RWPE2 (cell line): ENCODE measurements at regions not wholly inside any gene's neighbourhood (a gene's known extent, or its start where the extent isn't known, plus 50 kb on each side); places are given as distances from the start of the nearest gene placed in this dataset.

Source experiments
- ATAC-seq: fragments of 200-7000 bp; cut with Tn5 transposase; 3 replicates; pipeline ENCODE4 v1.9.1; 2021; ENCODE audit warnings: low read depth
- DNase-seq: peaks from one replicate; pipeline ENCODE4 v3.0.0-alpha.2; 2020; ENCODE audit warnings: low spot score
- H3K27ac ChIP-seq: fragments of 450-650 bp; 2 replicates; pipeline ENCODE4 v1.5.1; 2017; ENCODE audit warnings: mild to moderate bottlenecking; ENCODE audit not compliant: poor library complexity, severe bottlenecking
- H3K27me3 ChIP-seq: fragments of 250-450 bp; sonication (Bioruptor Pico); 2 replicates; pipeline ENCODE4 v1.5.1; 2021; ENCODE audit warnings: mild to moderate bottlenecking, moderate library complexity; ENCODE audit not compliant: insufficient read depth, poor library complexity, severe bottlenecking
- H3K36me3 ChIP-seq: fragments of 250-450 bp; sonication (Bioruptor Pico); 2 replicates; pipeline ENCODE4 v1.5.1; 2020; ENCODE audit warnings: low read depth, mild to moderate bottlenecking, moderate library complexity
- H3K4me1 ChIP-seq: fragments of 250-450 bp; sonication (Bioruptor Pico); 2 replicates; pipeline ENCODE4 v1.5.1; 2021; ENCODE audit warnings: mild to moderate bottlenecking, moderate library complexity; ENCODE audit not compliant: insufficient read depth, poor library complexity, severe bottlenecking
- H3K4me3 ChIP-seq: fragments of 250-450 bp; sonication (Bioruptor Pico); 2 replicates; pipeline ENCODE4 v1.5.1; 2021; ENCODE audit warnings: mild to moderate bottlenecking, moderate library complexity; ENCODE audit not compliant: severe bottlenecking
- H3K9me3 ChIP-seq: fragments of 250-450 bp; sonication (Bioruptor Pico); 2 replicates; pipeline ENCODE4 v1.5.1; 2021; ENCODE audit warnings: mild to moderate bottlenecking, moderate library complexity; ENCODE audit not compliant: severe bottlenecking
- CTCF ChIP-seq: fragments of 450-650 bp; IDR thresholded peaks from one replicate; pipeline ENCODE4 v1.5.1; 2017; ENCODE audit warnings: mild to moderate bottlenecking, moderate library complexity; ENCODE audit not compliant: poor library complexity, severe bottlenecking

GRCh38 chr1:4546911-4547310, 107.5 kb upstream of the AJAP1 start:
- ATAC-seq (no peak), DNase-seq (no peak)
- H3K4me1 ChIP-seq: no peaks in the 10 kb centered on the region
- H3K27ac ChIP-seq: no peak overlapping the region
- no peaks in the 10 kb centered on the region for H3K36me3 ChIP-seq
- TF ChIP-seq CTCF: no peak
- H3K27me3 ChIP-seq: no peaks in the 10 kb centered on the region
- peaks cover 3% of the 10 kb centered on the region for H3K9me3 ChIP-seq
- no peak overlapping the region for H3K4me3 ChIP-seq

GRCh38 chr1:4549930-4550329, 104.5 kb upstream of the AJAP1 start:
- Histone ChIP-seq H3K4me3 (no peak overlapping the region), H3K27ac (no peak overlapping the region), H3K9me3 (no peaks in the 10 kb centered on the region), H3K36me3 (no peaks in the 10 kb centered on the region), H3K4me1 (no peaks in the 10 kb centered on the region), H3K27me3 (no peaks in the 10 kb centered on the region)
- TF ChIP-seq CTCF: no peak
- ATAC-seq (no peak), DNase-seq (no peak)

- H3K36me3 ChIP-seq: no peaks in the 10 kb centered on the region
- no peak overlapping the region for H3K4me3 ChIP-seq
- DNase-seq: no peak
- no peak overlapping the region for H3K27ac ChIP-seq
- no peak for TF ChIP-seq CTCF
- no peaks in the 10 kb centered on the region for H3K27me3 ChIP-seq
- no peak for ATAC-seq
- H3K4me1 ChIP-seq: no peaks in the 10 kb centered on the region
- H3K9me3 ChIP-seq: no peaks in the 10 kb centered on the region
These were observed 103.5 kb upstream of the AJAP1 start for GRCh38 chr1:4550941-4551340.

- Histone ChIP-seq H3K4me3 (no peak overlapping the region), H3K4me1 (no peaks in the 10 kb centered on the region), H3K27me3 (no peaks in the 10 kb centered on the region), H3K36me3 (no peaks in the 10 kb centered on the region), H3K9me3 (no peaks in the 10 kb centered on the region), H3K27ac (no peak overlapping the region)
- TF ChIP-seq CTCF: no peak
- ATAC-seq (no peak), DNase-seq (no peak)
These were observed 102.7 kb upstream of the AJAP1 start for GRCh38 chr1:4551706-4552105.

- no peak overlapping the region for H3K4me3 ChIP-seq
- no peak overlapping the region for H3K27ac ChIP-seq
- DNase-seq (no peak), ATAC-seq (no peak)
- no peaks in the 10 kb centered on the region for H3K36me3 ChIP-seq
- H3K4me1 ChIP-seq: no peaks in the 10 kb centered on the region
- H3K27me3 ChIP-seq: no peaks in the 10 kb centered on the region
- H3K9me3 ChIP-seq: no peaks in the 10 kb centered on the region
- no peak for TF ChIP-seq CTCF
These were observed 100.6 kb upstream of the AJAP1 start for GRCh38 chr1:4553761-4554160.
